ENCODE measurements at regions not wholly inside any gene's neighbourhood (a gene's known extent, or its start where the extent isn't known, plus 50 kb on each side); places are given as distances from the start of the nearest gene placed in this dataset.
"Not testable (repeated sequence)": the region's sequence is repeated elsewhere in the genome, so short reads cannot be mapped to it uniquely, and the experiment has no call there.

GRCh38 chr3:164927728-164928127 lies 150.6 kb downstream of the SI start:
- no peak for DNase-seq

GRCh38 chr3:164918905-164919304 lies 159.4 kb downstream of the SI start:
- DNase-seq = no peak

DNA sequence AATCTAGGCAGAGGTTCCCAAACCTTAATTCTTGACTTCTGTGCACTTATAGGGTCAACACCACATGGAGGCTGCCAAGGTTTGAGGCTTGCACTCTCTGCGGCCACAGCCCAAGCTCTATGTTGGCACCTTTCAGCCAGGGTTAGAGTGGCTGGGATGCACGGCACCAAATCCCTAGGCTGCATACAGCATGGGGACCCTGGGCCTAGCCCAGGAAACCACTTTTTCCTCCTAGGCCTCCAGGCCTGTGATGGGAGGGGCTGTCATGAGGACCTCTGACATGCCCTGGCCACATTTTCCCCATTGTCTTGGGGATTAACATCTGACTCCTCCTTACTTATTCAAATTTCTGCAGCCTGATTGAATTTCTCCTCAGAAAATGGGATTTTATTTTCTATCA lies 165.4 kb downstream of the SI start:
- DNase-seq = no peak

- DNase-seq = no peak
Observed at GRCh38 chr3:164903820-164904451, 174.4 kb downstream of the SI start.

GRCh38 chr3:164897342-164897741 lies 181.0 kb downstream of the SI start:
- no peak for DNase-seq

GRCh38 chr3:164890061-164890460 lies 188.2 kb downstream of the SI start:
- no peak for DNase-seq

DNA sequence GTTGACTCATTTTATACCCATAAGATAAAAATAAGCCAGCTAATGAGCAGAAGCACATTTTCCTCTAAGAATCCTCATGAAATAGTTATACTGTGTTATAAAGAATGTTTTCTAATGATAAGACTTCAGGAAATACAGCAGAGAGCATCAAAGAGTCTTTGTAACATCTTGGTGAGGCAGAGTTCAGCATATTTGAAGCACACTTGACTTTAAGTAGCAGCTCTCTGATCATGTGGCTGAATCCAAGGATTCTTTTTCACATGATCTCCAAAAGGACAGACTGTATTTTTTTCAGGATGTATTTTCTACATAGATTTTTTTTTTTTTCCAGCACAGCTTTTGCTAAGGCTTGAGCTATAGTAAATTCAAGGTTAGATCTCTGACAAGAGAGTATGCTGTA lies 195.1 kb downstream of the SI start:
- no peak for DNase-seq

DNA sequence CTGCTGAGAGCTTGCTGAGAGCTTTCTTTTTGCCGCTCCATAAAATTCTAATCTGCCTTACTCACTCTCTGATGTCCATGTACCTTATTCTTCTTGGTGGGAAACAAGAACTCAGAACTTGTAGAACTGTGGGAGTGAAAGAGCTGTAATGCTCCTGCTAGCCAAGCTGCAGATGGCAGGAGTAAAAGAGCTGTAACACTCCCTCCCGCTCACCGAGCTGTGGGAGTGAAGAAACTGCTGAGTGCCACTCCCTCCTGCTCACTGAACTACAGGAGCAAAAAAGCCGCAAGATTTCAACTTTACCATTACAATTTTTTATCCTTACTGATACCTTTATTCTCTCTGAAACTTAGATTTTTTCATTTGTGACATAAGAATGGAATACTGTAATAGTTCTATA lies 199.1 kb downstream of the SI start:
- no peak for DNase-seq

GRCh38 chr3:164864454-164864853 lies 213.8 kb downstream of the SI start:
- DNase-seq = no peak

- no peak for DNase-seq
Observed at GRCh38 chr3:164852866-164853265, 225.4 kb downstream of the SI start.

DNA sequence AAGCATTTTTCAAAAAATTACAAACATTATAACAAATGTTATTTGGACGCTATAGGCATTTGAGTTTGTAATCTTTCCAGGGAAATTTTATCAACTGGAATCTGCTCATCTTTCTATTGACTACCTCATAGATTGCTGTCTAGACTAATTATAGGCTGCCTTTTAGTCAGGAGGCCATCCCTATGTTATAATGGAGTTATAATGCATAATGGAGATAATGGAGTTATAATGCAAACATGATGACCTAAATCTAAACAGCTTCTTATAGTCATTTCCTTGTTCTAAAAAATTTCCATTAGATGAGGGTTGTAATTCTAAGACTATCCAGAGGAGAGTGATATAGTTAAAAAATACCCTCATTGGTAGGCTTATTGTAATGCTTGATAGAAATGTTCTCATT lies 226.4 kb downstream of the SI start:
- DNase-seq = no peak

DNA sequence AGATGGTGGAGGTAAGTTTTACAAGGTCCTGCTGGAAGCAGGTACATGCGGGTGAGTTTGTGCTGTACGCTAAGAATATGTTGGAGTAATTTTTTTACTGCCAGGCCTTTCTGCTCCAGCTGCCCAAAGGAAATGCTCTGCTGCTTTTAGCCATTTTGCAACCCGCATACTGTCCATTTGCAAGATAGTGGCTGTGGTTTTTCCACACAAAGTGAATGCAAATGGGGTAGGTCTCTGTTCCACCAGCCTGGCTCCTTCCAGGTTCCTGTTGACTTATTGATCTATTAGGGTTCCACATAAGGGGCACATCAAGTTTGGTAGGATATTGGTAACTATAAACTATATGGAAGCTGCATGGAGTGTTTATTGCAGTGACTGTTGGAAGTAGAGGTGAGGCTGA lies 227.1 kb downstream of the SI start:
- DNase-seq = no peak

- no peak for DNase-seq
Observed at GRCh38 chr3:164848923-164849322, 229.4 kb downstream of the SI start.

- DNase-seq = no peak
Observed at GRCh38 chr3:164845739-164846138, 232.6 kb downstream of the SI start.

GRCh38 chr3:164832216-164832615 lies 246.1 kb downstream of the SI start:
- no peak for DNase-seq

- DNase-seq = no peak
Observed at GRCh38 chr3:164818318-164818717, 260.0 kb downstream of the SI start.

DNA sequence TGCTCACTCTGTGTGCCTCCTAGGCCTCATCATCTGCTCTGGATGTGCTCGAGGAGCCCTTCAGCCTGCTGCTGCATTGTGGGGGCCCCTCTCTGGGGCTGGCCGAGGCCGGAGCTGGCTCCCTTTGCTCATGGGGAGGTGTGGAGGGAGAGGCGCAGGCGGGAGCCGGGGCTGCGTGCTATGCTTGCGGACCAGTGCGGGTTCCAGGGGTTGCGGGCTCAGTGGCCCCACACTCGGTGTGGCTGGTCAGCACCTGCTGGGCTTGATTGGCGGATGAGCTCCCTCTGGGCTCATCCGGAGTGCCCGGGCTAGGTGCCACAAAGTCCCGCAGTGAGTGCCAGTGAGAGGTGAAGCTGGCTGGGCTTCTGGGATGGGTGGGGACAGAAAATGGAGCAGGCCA lies 264.2 kb downstream of the SI start:
- no peak for DNase-seq

GRCh38 chr3:164812042-164812441 lies 266.3 kb downstream of the SI start:
- DNase-seq = no peak

GRCh38 chr3:164806188-164806587 lies 272.1 kb downstream of the SI start:
- DNase-seq = no peak

DNA sequence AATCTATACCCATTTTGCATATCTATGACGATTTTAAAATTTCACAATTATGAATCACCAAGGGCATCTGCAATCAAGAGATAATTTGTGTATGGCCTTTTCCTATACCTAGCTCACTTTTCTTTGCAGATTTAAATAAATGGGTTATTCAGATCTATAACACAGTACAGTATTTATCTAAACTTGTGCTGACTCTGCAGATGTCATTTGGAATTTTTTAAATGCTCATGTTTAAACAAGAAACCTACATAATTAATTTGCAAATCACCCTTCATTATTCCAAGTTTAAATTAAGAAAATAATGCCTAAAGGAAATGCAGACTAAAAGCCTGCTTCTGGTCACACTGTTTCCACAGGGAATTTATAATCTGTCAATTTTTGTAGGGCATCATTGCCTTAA lies 284.2 kb downstream of the SI start:
- no peak for DNase-seq

DNA sequence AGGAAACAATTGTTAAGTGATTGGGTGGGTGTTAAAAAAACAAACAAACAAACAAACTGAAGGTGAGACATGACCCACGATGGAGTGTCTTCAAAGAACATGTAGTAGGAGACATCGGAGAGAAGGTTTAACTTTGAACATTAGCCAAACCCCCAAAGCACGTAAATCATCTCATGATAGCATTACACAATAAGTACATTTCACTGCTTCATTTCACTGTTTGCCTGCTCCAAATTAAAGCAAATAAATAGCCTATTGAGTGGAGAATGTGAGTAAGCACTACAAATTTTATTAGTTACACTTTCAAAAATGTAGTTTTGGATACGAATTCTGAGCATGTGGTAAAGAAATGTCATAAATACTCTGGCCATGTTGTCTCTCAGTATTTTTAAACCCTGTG lies 287.0 kb downstream of the SI start:
- no peak for DNase-seq

GRCh38 chr3:164784407-164784806 lies 293.9 kb downstream of the SI start:
- not testable (repeated sequence) for DNase-seq

GRCh38 chr3:164781755-164782154 lies 296.5 kb downstream of the SI start:
- no peak for DNase-seq

GRCh38 chr3:164779816-164780215 lies 298.5 kb downstream of the SI start:
- no peak for DNase-seq

- no peak for DNase-seq
Observed at GRCh38 chr3:164752812-164753211, 325.5 kb downstream of the SI start.

- no peak for DNase-seq
Observed at GRCh38 chr3:164748626-164749025, 329.7 kb downstream of the SI start.

All from activated CD4-positive, alpha-beta T cell treated with anti-CD3 and anti-CD28 coated beads, Interleukin-10, Interleukin-2, amounts not matched to agents 100 ng/mL and 50 ng/mL, durations not matched to agents 16 hours and 8 hours (primary cell).